HCT116 (cell line): ENCODE measurements at regions not wholly inside any gene's neighbourhood (a gene's known extent, or its start where the extent isn't known, plus 50 kb on each side); places are given as distances from the start of the nearest gene placed in this dataset.

Experiments
- ATAC-seq: fragments of 200-7000 bp; cut with Tn5 transposase; 2 replicates; pipeline ENCODE4 v1.9.1; 2020; ENCODE audit warnings: mild to moderate bottlenecking, moderate library complexity
- BruUV-seq: library from RNA; stranded (reverse); fragments of 400-500 nt; replicated peaks from 2 replicates; lab custom pipeline; 2021; lab: Mats Ljungman, UMichigan
- CTCF ChIA-PET: fragments of 300-600 bp; sonication (Branson Sonifier 250); formaldehyde crosslinking; loops from one replicate; lab custom pipeline; 2021; ENCODE audit warnings: antibody characterized with exemption; lab: Charles Lee
- POLR2A ChIA-PET: fragments of 300-600, 350-600 bp; sonication (Branson Sonifier 250); formaldehyde crosslinking; loops from one replicate; lab custom pipeline; 2021; ENCODE audit warnings: antibody characterized with exemption; lab: Charles Lee
- RAD21 ChIA-PET, 2 experiments: fragments of 300-600 bp; sonication (Branson Sonifier 250); formaldehyde crosslinking; loops; one replicate each; lab custom pipeline; 2023; ENCODE audit warnings: low total read pairs in 2 of 2; ENCODE audit not compliant: uncharacterized antibody in 2 of 2, unreplicated experiment in 2 of 2, low non-redundant PET in 1 of 2; lab: Charles Lee
- DNase-seq: peaks from one replicate; pipeline ENCODE4 v3.0.0-alpha.2; 2010; ENCODE audit warnings: low read depth, low spot score
- H2AFZ ChIP-seq: fragments of 200-600 bp; shearing (Covaris generic), sonication (generic); 2 replicates; pipeline ENCODE4 v1.6.1; 2017; ENCODE audit warnings: low read depth, mixed run types, mixed read lengths, antibody characterized with exemption, low read length; ENCODE audit not compliant: poor library complexity, severe bottlenecking
- H3K27ac ChIP-seq: 2 replicates; pipeline ENCODE4 v1.5.1; 2012; ENCODE audit warnings: low read depth, low read length
- H3K27me3 ChIP-seq: fragments of 200-600 bp; sonication (generic); 2 replicates; pipeline ENCODE4 v1.6.1; 2016; ENCODE audit warnings: mixed run types, low read length, mixed read lengths; ENCODE audit not compliant: insufficient read depth
- H3K36me3 ChIP-seq, 2 experiments: fragments of 200-500 bp in 1 of 2; fragments of 200-600 bp in 1 of 2; sonication (Bioruptor generic) in 1 of 2; sonication (generic) in 1 of 2; 2 replicates each; pipeline versions ENCODE4 v1.5.1 to v1.6.1; 2014 to 2016; ENCODE audit warnings: low read length in 2 of 2, inconsistent platforms in 1 of 2, mixed read lengths in 1 of 2, mixed run types in 1 of 2; ENCODE audit not compliant: insufficient read depth in 2 of 2, control insufficient read depth in 1 of 2
- H3K4me1 ChIP-seq, 2 experiments: fragments of 200-600 bp in 1 of 2; sonication (generic) in 1 of 2; 2 replicates each; pipeline versions ENCODE4 v1.5.1 to v1.6.1; 2012 to 2017; ENCODE audit warnings: low read length in 2 of 2, inconsistent platforms in 1 of 2, mild to moderate bottlenecking in 1 of 2, mixed read lengths in 1 of 2, mixed run types in 1 of 2, moderate library complexity in 1 of 2; ENCODE audit not compliant: insufficient read depth in 2 of 2, control insufficient read depth in 1 of 2
- H3K4me2 ChIP-seq: fragments of 200-600 bp; sonication (generic); 2 replicates; pipeline ENCODE4 v1.6.1; 2017; ENCODE audit warnings: mixed run types, low read length, mixed read lengths
- H3K4me3 ChIP-seq, 2 experiments: fragments of 200-600 bp in 1 of 2; sonication (generic) in 1 of 2; replicated peaks in 1 of 2; 2 replicates each; pipeline ENCODE4 v1.5.1; 2011 to 2016; ENCODE audit warnings: low read length in 2 of 2, control low read depth in 1 of 2, low read depth in 1 of 2, mild to moderate bottlenecking in 1 of 2, mixed read lengths in 1 of 2, mixed run types in 1 of 2
- H3K79me2 ChIP-seq: fragments of 200-600 bp; sonication (generic); 2 replicates; pipeline ENCODE4 v1.6.1; 2017; ENCODE audit warnings: mild to moderate bottlenecking, mixed run types, low read length, moderate library complexity, mixed read lengths; ENCODE audit not compliant: insufficient read depth
- H3K9ac ChIP-seq: fragments of 200-600 bp; sonication (generic); 2 replicates; pipeline ENCODE4 v1.6.1; 2016; ENCODE audit warnings: low read length, mixed read lengths
- H3K9me2 ChIP-seq: fragments of 200-600 bp; sonication (generic), shearing (Covaris generic); 2 replicates; pipeline ENCODE4 v1.6.1; 2017; ENCODE audit warnings: mixed run types, mild to moderate bottlenecking, moderate library complexity; ENCODE audit not compliant: insufficient read depth
- H3K9me3 ChIP-seq, 2 experiments: fragments of 200-500 bp in 1 of 2; fragments of 200-600 bp in 1 of 2; sonication (Bioruptor generic) in 1 of 2; sonication (generic) in 1 of 2; 2 replicates each; pipeline ENCODE4 v1.6.1; 2014 to 2017; ENCODE audit warnings: low read length in 2 of 2, mixed read lengths in 2 of 2, inconsistent platforms in 1 of 2, low read depth in 1 of 2, mild to moderate bottlenecking in 1 of 2, mixed run types in 1 of 2, moderate library complexity in 1 of 2; ENCODE audit not compliant: control insufficient read depth in 1 of 2, insufficient read depth in 1 of 2
- H4K20me1 ChIP-seq: fragments of 200-600 bp; sonication (generic), shearing (Covaris generic); 2 replicates; pipeline ENCODE4 v1.6.1; 2017; ENCODE audit warnings: mixed run types, mild to moderate bottlenecking, moderate library complexity; ENCODE audit not compliant: insufficient read depth
- CBX3 ChIP-seq: IDR thresholded peaks from 2 replicates; pipeline ENCODE4 v1.6.1; 2012; ENCODE audit warnings: low read depth
- CTCF ChIP-seq, 3 experiments: fragments of 200-600 bp in 1 of 3; sonication (generic) in 1 of 3; IDR thresholded peaks in 2 of 3; conservative IDR thresholded peaks in 1 of 3; 2 replicates each; pipeline ENCODE4 v1.5.1; 2012 to 2017; ENCODE audit warnings: low read depth in 2 of 3, low read length in 2 of 3, antibody characterized with exemption in 1 of 3, borderline replicate concordance in 1 of 3, control low read depth in 1 of 3, mild to moderate bottlenecking in 1 of 3, mixed read lengths in 1 of 3, mixed run types in 1 of 3, moderate library complexity in 1 of 3; ENCODE audit not compliant: insufficient read depth in 1 of 3
- EZH2 ChIP-seq: fragments of 200-600 bp; sonication (generic); IDR thresholded peaks from 2 replicates; pipeline ENCODE4 v1.6.1; 2017; ENCODE audit warnings: antibody characterized with exemption, mixed run types
- POLR2A ChIP-seq: IDR thresholded peaks from 2 replicates; pipeline ENCODE4 v1.7.0; 2011; ENCODE audit warnings: borderline replicate concordance; ENCODE audit not compliant: insufficient read depth, insufficient read length; ENCODE audit errors: extremely low read depth
- POLR2AphosphoS5 ChIP-seq: IDR thresholded peaks from 2 replicates; pipeline ENCODE4 v1.6.1; 2011; ENCODE audit warnings: mild to moderate bottlenecking, low read depth, low read length, moderate library complexity
- RAD21 ChIP-seq: IDR thresholded peaks from 2 replicates; pipeline ENCODE4 v1.6.1; 2012; ENCODE audit warnings: low read depth, mild to moderate bottlenecking
- REST ChIP-seq: IDR thresholded peaks from 2 replicates; pipeline ENCODE4 v1.6.1; 2012; ENCODE audit warnings: low read depth
- SRF ChIP-seq: IDR thresholded peaks from 2 replicates; pipeline ENCODE4 v1.6.1; 2012; ENCODE audit warnings: low read depth
- TCF7L2 ChIP-seq: IDR thresholded peaks from 2 replicates; pipeline ENCODE4 v1.7.0; 2011; ENCODE audit warnings: borderline replicate concordance, inconsistent platforms; ENCODE audit not compliant: insufficient read depth, insufficient read length; ENCODE audit errors: extremely low read depth
- ZNF274 ChIP-seq: fragments of 200-500 bp; sonication (Bioruptor generic); IDR thresholded peaks from 2 replicates; pipeline ENCODE4 v1.6.1; 2014; ENCODE audit warnings: mild to moderate bottlenecking, low read depth, low read length, inconsistent platforms
- intact Hi-C: fragments of 100-400 bp; cut with micrococcal nuclease; formaldehyde crosslinking; loops from 2 replicates; pipeline ENCODE4 v1.10.0; 2022
- TF ChIP-seq, protein P1 (sequence below): IDR thresholded peaks from 2 replicates; pipeline ENCODE4 v1.6.1; 2012

DNA sequence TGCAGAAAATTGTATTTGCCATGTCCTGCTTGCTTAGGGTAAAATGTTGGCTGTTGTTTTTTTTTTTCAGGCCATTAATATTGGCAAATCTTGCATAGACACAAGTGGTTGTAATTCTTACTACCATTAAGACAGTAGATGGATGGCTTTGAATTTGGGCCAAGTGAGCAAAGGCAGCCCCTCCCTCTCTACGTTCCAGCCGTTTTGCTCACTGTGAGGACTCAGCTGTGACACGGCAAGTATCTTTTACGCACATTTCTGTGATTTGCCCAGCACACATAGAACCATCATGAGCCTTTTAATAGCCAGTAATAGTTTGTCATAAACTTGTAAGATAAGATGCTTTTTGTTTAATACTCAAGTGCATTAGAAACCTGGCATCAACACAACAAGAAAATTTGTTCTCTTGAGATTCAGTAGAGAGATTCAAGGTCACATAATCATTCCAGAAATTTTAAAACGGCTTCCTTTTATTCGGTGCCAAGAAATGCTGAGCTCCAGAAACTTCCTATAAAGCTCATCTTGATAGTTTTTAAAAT, 205.2 kb upstream of the ADCY2 start:
- CTCF ChIA-PET, result no interaction called here
- no peak for ATAC-seq
- no TSS peak for BruUV-seq
- Histone ChIP-seq H3K9me3 (peaks cover 0 to 13% of the 10 kb centered on the region in 2 experiments; a peak in 2 of 4 replicates), H3K4me1 (no peaks in the 10 kb centered on the region), H3K4me2 (no peak overlapping the region), H3K27ac (no peak overlapping the region), H3K79me2 (no peaks in the 10 kb centered on the region), H3K27me3 (no peaks in the 10 kb centered on the region), H3K36me3 (no peaks in the 10 kb centered on the region), H3K4me3 (no peak overlapping the region), H3K9ac (no peak overlapping the region), H3K9me2 (no peaks in the 10 kb centered on the region), H4K20me1 (no peaks in the 10 kb centered on the region), H2AFZ (no peak overlapping the region)
- TF ChIP-seq CTCF (IDR thresholded peaks at IDR 0.05 in 2 of 3, conservative IDR thresholded peaks at IDR 0.05 in 1 of 3; ENCODE audit: borderline replicate concordance in 1 of 3, insufficient read depth in 1 of 3, low read depth in 2 of 3, low read length in 2 of 3), result no peak
- POLR2A ChIA-PET, result no interaction called here
- intact Hi-C loops, result loop anchor here (1.0 kb wide), 1 partner anchor 21 kb away; no protein-coding TSS in a partner anchor
- RAD21 ChIA-PET, result no interaction called here
- DNase-seq, result no peak

DNA sequence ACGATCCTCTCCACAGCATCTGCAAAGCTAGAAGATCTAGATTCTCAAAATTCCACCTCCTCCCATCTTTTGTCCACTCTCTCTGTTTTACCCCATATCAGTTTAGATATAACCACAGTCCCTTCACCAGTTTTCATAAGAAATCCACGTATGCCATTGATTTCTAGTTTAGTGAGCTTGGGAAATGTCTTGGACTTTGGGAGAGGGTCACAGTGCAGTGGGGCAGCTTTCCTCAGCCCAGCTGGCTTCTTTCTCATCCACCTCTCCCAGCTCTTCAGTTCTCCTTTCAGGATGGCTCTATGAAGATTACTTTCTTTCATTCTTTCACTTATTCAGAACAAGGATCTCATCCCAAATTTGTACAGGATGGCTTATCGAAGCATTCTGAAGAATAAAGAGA, 203.9 kb upstream of the ADCY2 start:
- H4K20me1 ChIP-seq, result no peaks in the 10 kb centered on the region
- ChIA-PET POLR2A (no interaction called here), RAD21 (no interaction called here), CTCF (no interaction called here)
- H2AFZ ChIP-seq, result no peak overlapping the region
- BruUV-seq, result no TSS peak
- DNase-seq, result no peak
- no peak overlapping the region for H3K9ac ChIP-seq
- no peak overlapping the region for H3K4me3 ChIP-seq
- no peaks in the 10 kb centered on the region for H3K79me2 ChIP-seq
- no peaks in the 10 kb centered on the region for H3K9me2 ChIP-seq
- peaks cover 0 to 13% of the 10 kb centered on the region in 2 experiments; a peak in 2 of 4 replicates for H3K9me3 ChIP-seq
- intact Hi-C loops, result no loop called here
- H3K4me1 ChIP-seq, result no peaks in the 10 kb centered on the region
- H3K36me3 ChIP-seq, result no peaks in the 10 kb centered on the region
- no peak for ATAC-seq
- H3K27me3 ChIP-seq, result no peaks in the 10 kb centered on the region
- H3K4me2 ChIP-seq, result no peak overlapping the region
- H3K27ac ChIP-seq, result no peak overlapping the region
- TF ChIP-seq REST, result no peak
- no peak for TF ChIP-seq CTCF (IDR thresholded peaks at IDR 0.05 in 2 of 3, conservative IDR thresholded peaks at IDR 0.05 in 1 of 3; ENCODE audit: borderline replicate concordance in 1 of 3, insufficient read depth in 1 of 3, low read depth in 2 of 3, low read length in 2 of 3)
- TF ChIP-seq, protein P1, sequence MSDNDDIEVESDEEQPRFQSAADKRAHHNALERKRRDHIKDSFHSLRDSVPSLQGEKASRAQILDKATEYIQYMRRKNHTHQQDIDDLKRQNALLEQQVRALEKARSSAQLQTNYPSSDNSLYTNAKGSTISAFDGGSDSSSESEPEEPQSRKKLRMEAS, result no peak
- no peak for TF ChIP-seq EZH2
- TF ChIP-seq CBX3, result no peak
- TF ChIP-seq SRF, result no peak
- TF ChIP-seq ZNF274, result no peak
- TF ChIP-seq POLR2A, result no peak
- TF ChIP-seq POLR2AphosphoS5, result no peak
- TF ChIP-seq RAD21, result no peak
- no peak for TF ChIP-seq TCF7L2
